DND-41 (cell line): ENCODE measurements at regions not wholly inside any gene's neighbourhood (a gene's known extent, or its start where the extent isn't known, plus 50 kb on each side); places are given as distances from the start of the nearest gene placed in this dataset.
A peak's percentile ranks its signal among the peaks of the same experiment; 100 is the strongest.
"Not testable (repeated sequence)": the region's sequence is repeated elsewhere in the genome, so short reads cannot be mapped to it uniquely, and the experiment has no call there.

Experiments used
- ATAC-seq: fragments of 200-7000 bp; cut with Tn5 transposase; 3 replicates; pipeline ENCODE4 v1.9.1; 2021; ENCODE audit warnings: low read depth; ENCODE audit not compliant: insufficient read depth
- DNase-seq: peaks from one replicate; pipeline ENCODE4 v3.0.0-alpha.2; 2020
- H2AFZ ChIP-seq: 2 replicates; pipeline ENCODE4 v1.6.0; 2012; ENCODE audit warnings: low read depth, low read length
- H3K27ac ChIP-seq: 2 replicates; pipeline ENCODE4 v1.5.1; 2012; ENCODE audit warnings: low read length, inconsistent platforms
- H3K27me3 ChIP-seq: fragments of 200-600 bp; sonication (generic); 2 replicates; pipeline ENCODE4 v1.6.0; 2012; ENCODE audit warnings: low read length, mild to moderate bottlenecking, inconsistent platforms; ENCODE audit not compliant: insufficient read depth, poor library complexity
- H3K36me3 ChIP-seq: 2 replicates; pipeline ENCODE4 v1.5.1; 2012; ENCODE audit warnings: low read length, inconsistent platforms; ENCODE audit not compliant: insufficient read depth
- H3K4me1 ChIP-seq: 2 replicates; pipeline ENCODE4 v1.5.1; 2012; ENCODE audit warnings: mild to moderate bottlenecking, low read length; ENCODE audit not compliant: insufficient read depth
- H3K4me2 ChIP-seq: 2 replicates; pipeline ENCODE4 v1.6.0; 2012; ENCODE audit warnings: mild to moderate bottlenecking, moderate library complexity, low read length, inconsistent platforms; ENCODE audit not compliant: insufficient read depth
- H3K4me3 ChIP-seq, 2 experiments: fragments of 200-600 bp in 1 of 2; shearing (Covaris generic) in 1 of 2; 2 replicates each; pipeline ENCODE4 v1.5.1; 2012 to 2016; ENCODE audit warnings: inconsistent platforms in 2 of 2, low read length in 2 of 2, mild to moderate bottlenecking in 2 of 2, low read depth in 1 of 2, moderate library complexity in 1 of 2
- H3K79me2 ChIP-seq: 2 replicates; pipeline ENCODE4 v1.6.0; 2012; ENCODE audit warnings: low read length, inconsistent platforms; ENCODE audit not compliant: insufficient read depth
- H3K9ac ChIP-seq: 2 replicates; pipeline ENCODE4 v1.6.0; 2012; ENCODE audit warnings: low read depth, mild to moderate bottlenecking, inconsistent platforms, low read length, moderate library complexity
- H3K9me3 ChIP-seq: 2 replicates; pipeline ENCODE4 v1.5.1; 2012; ENCODE audit warnings: low read length, moderate library complexity, mild to moderate bottlenecking, inconsistent platforms; ENCODE audit not compliant: insufficient read depth, severe bottlenecking
- H4K20me1 ChIP-seq: 2 replicates; pipeline ENCODE4 v1.6.0; 2012; ENCODE audit warnings: low read length; ENCODE audit not compliant: insufficient read depth
- CTCF ChIP-seq: IDR thresholded peaks from 2 replicates; pipeline ENCODE4 v1.5.1; 2012; ENCODE audit warnings: borderline replicate concordance, low read length, moderate library complexity, mild to moderate bottlenecking; ENCODE audit not compliant: poor library complexity, severe bottlenecking; ENCODE audit errors: extremely low read depth
- EZH2 ChIP-seq: IDR thresholded peaks from 3 replicates; pipeline ENCODE4 v1.6.1; 2012; ENCODE audit warnings: borderline replicate concordance, low read depth, mild to moderate bottlenecking, moderate library complexity, low read length, inconsistent platforms; ENCODE audit not compliant: severe bottlenecking

- peaks cover 68% of the 10 kb centered on the region for H3K4me1 ChIP-seq
- H2AFZ ChIP-seq, result no peak overlapping the region
- DNase-seq, result no peak
- H3K27me3 ChIP-seq, result no peaks in the 10 kb centered on the region
- TF ChIP-seq EZH2, result no peak
- TF ChIP-seq CTCF, result no peak
- no peaks in the 10 kb centered on the region for H3K9me3 ChIP-seq
- peak overlapping the region; percentile 39 for H3K9ac ChIP-seq
- no peaks in the 10 kb centered on the region for H4K20me1 ChIP-seq
- H3K36me3 ChIP-seq, result no peaks in the 10 kb centered on the region
- no peak for ATAC-seq
- no peak overlapping the region for H3K4me2 ChIP-seq
- no peaks in the 10 kb centered on the region for H3K79me2 ChIP-seq
- H3K4me3 ChIP-seq, result no peak overlapping the region
- peak overlapping the region; percentile 92 for H3K27ac ChIP-seq
These were observed 471.2 kb upstream of the RUNX1 start for GRCh38 chr21:35520302-35520701.

GRCh38 chr21:35517865-35518264, 468.8 kb upstream of the RUNX1 start:
- no peak overlapping the region for H3K4me3 ChIP-seq
- H2AFZ ChIP-seq, result 0 out of 2 replicates have a peak overlapping the region, but pooled peaks have one; percentile 20
- H3K4me2 ChIP-seq, result no peak overlapping the region
- H3K36me3 ChIP-seq, result no peaks in the 10 kb centered on the region
- no peak overlapping the region for H3K9ac ChIP-seq
- no peak for TF ChIP-seq CTCF
- no peak for TF ChIP-seq EZH2
- no peaks in the 10 kb centered on the region for H4K20me1 ChIP-seq
- H3K27me3 ChIP-seq, result no peaks in the 10 kb centered on the region
- no peaks in the 10 kb centered on the region for H3K9me3 ChIP-seq
- peaks cover 48% of the 10 kb centered on the region for H3K4me1 ChIP-seq
- DNase-seq, result no peak
- no peak for ATAC-seq
- H3K79me2 ChIP-seq, result no peaks in the 10 kb centered on the region
- H3K27ac ChIP-seq, result peak overlapping the region; percentile 92; the same call in 1 of the 2 replicates

- not testable (repeated sequence) for H2AFZ ChIP-seq, H4K20me1 ChIP-seq, H3K27me3 ChIP-seq, ATAC-seq, H3K9me3 ChIP-seq, H3K4me3 ChIP-seq, H3K9ac ChIP-seq, H3K36me3 ChIP-seq, H3K4me2 ChIP-seq, H3K27ac ChIP-seq, H3K79me2 ChIP-seq, DNase-seq
- peaks cover 40% of the 10 kb centered on the region for H3K4me1 ChIP-seq
These were observed 467.2 kb upstream of the RUNX1 start for GRCh38 chr21:35516292-35516691.

- no peak for TF ChIP-seq EZH2
- no peak for TF ChIP-seq CTCF
These were observed 463.2 kb upstream of the RUNX1 start for GRCh38 chr21:35512346-35512745.

More at GRCh38 chr21:35512346-35512745, 463.2 kb upstream of the RUNX1 start:
- Histone ChIP-seq H3K27ac (no peak overlapping the region), H4K20me1 (no peaks in the 10 kb centered on the region), H3K4me1 (peaks cover 47% of the 10 kb centered on the region), H3K79me2 (no peaks in the 10 kb centered on the region), H3K4me3 (no peak overlapping the region), H2AFZ (no peak overlapping the region), H3K27me3 (no peaks in the 10 kb centered on the region), H3K9me3 (no peaks in the 10 kb centered on the region), H3K4me2 (no peak overlapping the region), H3K36me3 (no peaks in the 10 kb centered on the region), H3K9ac (no peak overlapping the region)
- DNase-seq (no peak), ATAC-seq (no peak)
